ENCODE measurements at regions not wholly inside any gene's neighbourhood (a gene's known extent, or its start where the extent isn't known, plus 50 kb on each side); places are given as distances from the start of the nearest gene placed in this dataset.

DNA sequence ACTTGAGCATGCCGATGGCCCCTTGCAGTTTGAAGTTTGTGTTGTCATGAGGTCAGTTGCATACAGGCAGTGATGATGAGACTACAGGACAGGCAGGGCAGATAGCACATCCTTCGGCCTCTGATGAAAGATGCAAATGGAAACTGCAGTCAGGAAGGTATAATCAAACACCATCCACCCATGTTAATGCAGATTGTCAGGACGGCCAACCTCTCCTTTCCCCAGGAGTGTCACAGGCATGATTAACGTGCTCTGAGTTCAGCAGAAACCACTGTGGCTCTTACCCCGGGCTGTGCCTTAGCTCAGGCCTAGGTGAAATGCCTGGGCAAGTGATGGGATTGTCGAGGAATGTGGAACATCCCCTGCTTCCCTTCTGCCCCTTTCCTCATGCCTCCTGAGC, 893.5 kb upstream of the RBFOX1 start:
- Mint-ChIP-seq H3K27ac (no peak overlapping the region), H3K9me3 (peaks cover 0 to 31% (median 15%) of the 10 kb centered on the region in 5 donors), H3K36me3 (peaks cover 0 to 6% (median 4%) of the 10 kb centered on the region in 3 donors), H3K27me3 (no peaks in the 10 kb centered on the region), H3K4me3 (no peak overlapping the region), H3K4me1 (no peaks in the 10 kb centered on the region)
- ChIA-PET CTCF (no interaction called here), POLR2A (no interaction called here)
- Histone ChIP-seq H3K27me3 (ENCODE audit: insufficient read depth, low read length, poor library complexity, severe bottlenecking) (no peaks in the 10 kb centered on the region), H3K36me3 (ENCODE audit: insufficient read depth, low read length) (no peaks in the 10 kb centered on the region), H3K9me3 (ENCODE audit: low read length) (no peaks in the 10 kb centered on the region), H3K4me3 (ENCODE audit: low read length) (no peak overlapping the region), H3K4me1 (ENCODE audit: insufficient read depth, low read length) (no peaks in the 10 kb centered on the region), H3K27ac (ENCODE audit: low read depth, low read length) (no peak overlapping the region)
- DNase-seq, result no peak

- Mint-ChIP-seq H3K36me3 (no peaks in the 10 kb centered on the region), H3K4me1 (no peaks in the 10 kb centered on the region), H3K27ac (no peak overlapping the region), H3K27me3 (no peaks in the 10 kb centered on the region), H3K4me3 (no peak overlapping the region), H3K9me3 (peaks cover 7 to 24% (median 19%) of the 10 kb centered on the region in 5 donors)
- no peaks in the 10 kb centered on the region for H3K36me3 ChIP-seq (ENCODE audit: insufficient read depth, low read length)
- H3K9me3 ChIP-seq (ENCODE audit: low read length), result no peaks in the 10 kb centered on the region
- no peak for DNase-seq
- H3K4me3 ChIP-seq (ENCODE audit: low read length), result no peak overlapping the region
- H3K4me1 ChIP-seq (ENCODE audit: insufficient read depth, low read length), result no peaks in the 10 kb centered on the region
- H3K27ac ChIP-seq (ENCODE audit: low read depth, low read length), result no peak overlapping the region
- ChIA-PET POLR2A (no interaction called here), CTCF (no interaction called here)
- no peaks in the 10 kb centered on the region for H3K27me3 ChIP-seq (ENCODE audit: insufficient read depth, low read length, poor library complexity, severe bottlenecking)
These were observed 903.8 kb upstream of the RBFOX1 start for GRCh38 chr16:6428861-6429260.

GRCh38 chr16:6427621-6428020, 905.0 kb upstream of the RBFOX1 start:
- Mint-ChIP-seq H3K4me3 (no peak overlapping the region), H3K4me1 (no peaks in the 10 kb centered on the region), H3K9me3 (peaks cover 7 to 28% (median 17%) of the 10 kb centered on the region in 5 donors), H3K27ac (no peak overlapping the region), H3K36me3 (no peaks in the 10 kb centered on the region), H3K27me3 (no peaks in the 10 kb centered on the region)
- ChIA-PET CTCF (no interaction called here), POLR2A (no interaction called here)
- no peaks in the 10 kb centered on the region for H3K4me1 ChIP-seq (ENCODE audit: insufficient read depth, low read length)
- no peaks in the 10 kb centered on the region for H3K9me3 ChIP-seq (ENCODE audit: low read length)
- H3K4me3 ChIP-seq (ENCODE audit: low read length), result no peak overlapping the region
- H3K36me3 ChIP-seq (ENCODE audit: insufficient read depth, low read length), result no peaks in the 10 kb centered on the region
- no peaks in the 10 kb centered on the region for H3K27me3 ChIP-seq (ENCODE audit: insufficient read depth, low read length, poor library complexity, severe bottlenecking)
- no peak for DNase-seq
- H3K27ac ChIP-seq (ENCODE audit: low read depth, low read length), result no peak overlapping the region

DNA sequence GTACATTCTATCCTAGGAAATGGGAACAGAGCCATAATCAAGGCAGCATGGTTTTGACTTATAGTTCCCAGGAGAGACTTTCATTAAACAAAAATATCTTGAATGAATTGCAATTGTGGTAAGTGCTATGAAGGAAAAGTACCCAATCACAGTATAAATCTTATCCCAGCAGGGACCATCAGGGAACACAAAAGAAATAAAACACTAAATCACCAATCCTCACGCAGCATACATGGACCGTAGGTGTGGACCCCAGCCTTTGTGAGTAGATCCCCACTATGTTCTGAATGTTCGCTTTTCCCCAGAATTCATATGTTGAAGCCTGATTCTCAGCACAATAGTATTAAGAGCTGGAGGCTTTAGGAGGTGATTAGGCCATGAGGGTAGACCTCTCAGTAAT, 925.0 kb upstream of the RBFOX1 start:
- no peaks in the 10 kb centered on the region for H3K4me1 Mint-ChIP-seq
- Histone ChIP-seq H3K9me3 (ENCODE audit: low read length) (no peaks in the 10 kb centered on the region), H3K27ac (ENCODE audit: low read depth, low read length) (no peak overlapping the region), H3K4me1 (ENCODE audit: insufficient read depth, low read length) (no peaks in the 10 kb centered on the region), H3K27me3 (ENCODE audit: insufficient read depth, low read length, poor library complexity, severe bottlenecking) (no peaks in the 10 kb centered on the region), H3K36me3 (ENCODE audit: insufficient read depth, low read length) (no peaks in the 10 kb centered on the region), H3K4me3 (ENCODE audit: low read length) (no peak overlapping the region)
- ChIA-PET CTCF (no interaction called here), POLR2A (no interaction called here)
- H3K36me3 Mint-ChIP-seq, result no peaks in the 10 kb centered on the region
- no peak for DNase-seq
- peaks cover 2 to 17% (median 10%) of the 10 kb centered on the region in 5 donors for H3K9me3 Mint-ChIP-seq
- H3K27ac Mint-ChIP-seq, result no peak overlapping the region
- no peaks in the 10 kb centered on the region for H3K27me3 Mint-ChIP-seq
- no peak overlapping the region for H3K4me3 Mint-ChIP-seq

GRCh38 chr16:6406028-6406427, 926.6 kb upstream of the RBFOX1 start:
- H3K4me3 Mint-ChIP-seq, result no peak overlapping the region
- Histone ChIP-seq H3K4me1 (ENCODE audit: insufficient read depth, low read length) (no peaks in the 10 kb centered on the region), H3K36me3 (ENCODE audit: insufficient read depth, low read length) (no peaks in the 10 kb centered on the region), H3K9me3 (ENCODE audit: low read length) (no peaks in the 10 kb centered on the region), H3K4me3 (ENCODE audit: low read length) (no peak overlapping the region), H3K27me3 (ENCODE audit: insufficient read depth, low read length, poor library complexity, severe bottlenecking) (no peaks in the 10 kb centered on the region), H3K27ac (ENCODE audit: low read depth, low read length) (no peak overlapping the region)
- no peaks in the 10 kb centered on the region for H3K27me3 Mint-ChIP-seq
- H3K4me1 Mint-ChIP-seq, result no peaks in the 10 kb centered on the region
- H3K36me3 Mint-ChIP-seq, result no peaks in the 10 kb centered on the region
- peaks cover 6 to 17% (median 8%) of the 10 kb centered on the region in 5 donors for H3K9me3 Mint-ChIP-seq
- ChIA-PET POLR2A (no interaction called here), CTCF (no interaction called here)
- DNase-seq, result no peak
- no peak overlapping the region for H3K27ac Mint-ChIP-seq

DNA sequence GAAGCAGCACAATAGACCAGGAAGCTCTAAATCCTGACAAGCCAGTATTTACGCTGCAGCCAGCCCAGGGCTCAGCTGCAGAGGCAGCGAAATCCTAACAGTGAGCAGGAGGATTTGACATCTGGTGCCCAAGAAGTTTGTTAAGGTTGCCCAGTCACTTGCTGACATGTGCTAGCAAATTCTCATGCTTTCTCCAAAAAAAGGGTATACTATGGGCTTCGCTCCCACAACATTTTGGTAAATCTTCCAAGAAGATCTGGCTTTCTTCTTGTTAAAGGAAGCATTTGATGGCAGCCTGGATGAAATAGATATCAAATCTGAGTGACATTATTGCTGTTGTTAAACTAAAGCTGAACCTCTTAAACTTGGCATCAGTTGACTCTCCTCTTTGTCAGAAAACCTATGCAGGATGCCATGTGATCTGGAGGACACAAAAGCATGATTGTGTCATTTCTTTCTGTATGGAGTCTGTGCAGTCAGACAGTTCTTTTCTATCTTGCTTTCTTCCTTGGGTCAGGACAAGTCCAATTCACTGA, 949.7 kb upstream of the RBFOX1 start:
- POLR2A ChIA-PET, result no interaction called here
- no peaks in the 10 kb centered on the region for H3K27me3 ChIP-seq (ENCODE audit: insufficient read depth, low read length, poor library complexity, severe bottlenecking)
- no peaks in the 10 kb centered on the region for H3K27me3 Mint-ChIP-seq

DNA sequence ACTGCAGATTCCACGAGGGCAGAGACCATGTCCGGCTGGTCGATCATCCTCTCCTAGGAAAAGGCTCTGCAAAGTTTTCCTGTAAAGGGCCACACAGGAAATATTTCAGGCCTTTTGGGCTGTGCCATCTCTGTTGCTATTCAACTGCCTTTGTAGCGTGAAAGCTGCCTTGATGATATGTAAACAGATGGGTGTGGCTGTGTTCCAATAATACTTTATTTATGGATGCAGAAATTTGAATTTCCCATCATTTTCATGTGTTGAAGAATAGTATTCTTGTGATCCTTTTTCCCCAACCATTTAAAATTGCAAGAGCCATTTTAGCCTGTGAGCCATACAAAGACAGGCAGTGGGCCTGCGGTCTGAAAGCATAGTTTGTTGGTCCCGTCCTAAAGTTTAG, 950.7 kb upstream of the RBFOX1 start:
- H3K4me3 Mint-ChIP-seq, result no peak overlapping the region
- H3K27ac Mint-ChIP-seq, result no peak overlapping the region
- POLR2A ChIA-PET, result no interaction called here
- no peak for DNase-seq
- no peak overlapping the region for H3K27ac ChIP-seq (ENCODE audit: low read depth, low read length)
- CTCF ChIA-PET, result no interaction called here
- no peaks in the 10 kb centered on the region for H3K4me1 Mint-ChIP-seq
- no peaks in the 10 kb centered on the region for H3K9me3 ChIP-seq (ENCODE audit: low read length)
- peaks cover 4 to 12% (median 6%) of the 10 kb centered on the region in 5 donors for H3K9me3 Mint-ChIP-seq
- no peaks in the 10 kb centered on the region for H3K36me3 ChIP-seq (ENCODE audit: insufficient read depth, low read length)
- H3K27me3 Mint-ChIP-seq, result no peaks in the 10 kb centered on the region
- no peaks in the 10 kb centered on the region for H3K36me3 Mint-ChIP-seq
- no peaks in the 10 kb centered on the region for H3K4me1 ChIP-seq (ENCODE audit: insufficient read depth, low read length)
- no peaks in the 10 kb centered on the region for H3K27me3 ChIP-seq (ENCODE audit: insufficient read depth, low read length, poor library complexity, severe bottlenecking)
- H3K4me3 ChIP-seq (ENCODE audit: low read length), result no peak overlapping the region

More for the DNA sequence above, 949.7 kb upstream of the RBFOX1 start:
- Histone ChIP-seq H3K9me3 (ENCODE audit: low read length) (no peaks in the 10 kb centered on the region), H3K27ac (ENCODE audit: low read depth, low read length) (no peak overlapping the region), H3K36me3 (ENCODE audit: insufficient read depth, low read length) (no peaks in the 10 kb centered on the region), H3K4me3 (ENCODE audit: low read length) (no peak overlapping the region), H3K4me1 (ENCODE audit: insufficient read depth, low read length) (no peaks in the 10 kb centered on the region)
- H3K9me3 Mint-ChIP-seq, result peaks cover 4 to 15% (median 6%) of the 10 kb centered on the region in 5 donors
- no peaks in the 10 kb centered on the region for H3K36me3 Mint-ChIP-seq
- no peaks in the 10 kb centered on the region for H3K4me1 Mint-ChIP-seq
- no peak overlapping the region for H3K27ac Mint-ChIP-seq
- DNase-seq, result no peak
- H3K4me3 Mint-ChIP-seq, result no peak overlapping the region
- CTCF ChIA-PET, result no interaction called here

- Histone ChIP-seq H3K36me3 (ENCODE audit: insufficient read depth, low read length) (no peaks in the 10 kb centered on the region), H3K4me1 (ENCODE audit: insufficient read depth, low read length) (no peaks in the 10 kb centered on the region), H3K9me3 (ENCODE audit: low read length) (no peaks in the 10 kb centered on the region), H3K27ac (ENCODE audit: low read depth, low read length) (no peak overlapping the region), H3K4me3 (ENCODE audit: low read length) (no peak overlapping the region), H3K27me3 (ENCODE audit: insufficient read depth, low read length, poor library complexity, severe bottlenecking) (no peaks in the 10 kb centered on the region)
- Mint-ChIP-seq H3K9me3 (peaks cover 0 to 8% (median 2%) of the 10 kb centered on the region in 5 donors), H3K4me1 (no peaks in the 10 kb centered on the region), H3K27me3 (no peaks in the 10 kb centered on the region), H3K27ac (no peak overlapping the region), H3K36me3 (no peaks in the 10 kb centered on the region), H3K4me3 (no peak overlapping the region)
- ChIA-PET CTCF (no interaction called here), POLR2A (no interaction called here)
- DNase-seq, result no peak
These were observed 954.7 kb upstream of the RBFOX1 start for GRCh38 chr16:6377956-6378355.
